Choroid plexus epithelial cell (primary cell): ENCODE measurements at regions not wholly inside any gene's neighbourhood (a gene's known extent, or its start where the extent isn't known, plus 50 kb on each side); places are given as distances from the start of the nearest gene placed in this dataset.

Experiments
- DNase-seq: peaks from one replicate; pipeline ENCODE4 v3.0.0-alpha.2; 2010; ENCODE audit warnings: low read depth
- H3K4me3 ChIP-seq: 2 replicates; pipeline ENCODE4 v1.5.1; 2011; ENCODE audit warnings: low read depth, mild to moderate bottlenecking, control low read depth, low read length, moderate library complexity
- CTCF ChIP-seq: conservative IDR thresholded peaks from 2 replicates; pipeline ENCODE4 v1.5.1; 2011; ENCODE audit warnings: low read depth, mild to moderate bottlenecking, control low read depth, inconsistent platforms, low read length, moderate library complexity

GRCh38 chr14:23805761-23806160, 147.8 kb upstream of the DHRS4 start:
- H3K4me3 ChIP-seq = no peak overlapping the region
- no peak for TF ChIP-seq CTCF
- no peak for DNase-seq

- DNase-seq = no peak
- TF ChIP-seq CTCF = no peak
- no peak overlapping the region for H3K4me3 ChIP-seq
Observed at GRCh38 chr14:23814527-23815256, 138.9 kb upstream of the DHRS4 start.

GRCh38 chr14:23816371-23816770, 137.2 kb upstream of the DHRS4 start:
- no peak overlapping the region for H3K4me3 ChIP-seq
- no peak for TF ChIP-seq CTCF
- no peak for DNase-seq

GRCh38 chr14:23817164-23817767, 136.3 kb upstream of the DHRS4 start:
- no peak for TF ChIP-seq CTCF
- no peak for DNase-seq
- H3K4me3 ChIP-seq = no peak overlapping the region

- peak; percentile 3 for DNase-seq
- no peak for TF ChIP-seq CTCF
- no peak overlapping the region for H3K4me3 ChIP-seq
Observed at GRCh38 chr14:23827100-23827892, 126.3 kb upstream of the DHRS4 start.

GRCh38 chr14:23828001-23828400, 125.6 kb upstream of the DHRS4 start:
- no peak overlapping the region for H3K4me3 ChIP-seq
- no peak for TF ChIP-seq CTCF
- DNase-seq = peak; percentile 18
